ENCODE measurements at regions not wholly inside any gene's neighbourhood (a gene's known extent, or its start where the extent isn't known, plus 50 kb on each side); places are given as distances from the start of the nearest gene placed in this dataset.

DNA sequence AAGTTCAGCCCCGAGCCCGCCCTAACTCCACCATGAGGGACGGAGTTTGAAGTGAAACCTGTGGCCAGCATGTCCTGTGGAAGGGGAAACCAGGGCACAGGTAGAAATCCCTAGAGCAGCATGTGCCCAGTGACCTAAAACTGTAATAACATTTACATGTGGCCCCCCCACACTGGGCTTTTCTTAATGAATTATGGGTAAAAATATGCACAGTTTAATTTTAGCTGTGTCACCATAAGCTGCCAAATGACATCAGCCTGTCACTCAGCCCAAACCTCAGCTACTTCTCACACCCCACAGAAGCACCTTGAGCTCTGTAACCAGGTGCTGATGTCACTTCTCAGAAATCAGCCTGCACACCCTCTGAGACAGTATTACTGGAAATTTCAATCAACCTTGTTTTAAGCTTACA, 50.0 kb upstream of the SLC19A1 start:
- TF ChIP-seq, protein P1, sequence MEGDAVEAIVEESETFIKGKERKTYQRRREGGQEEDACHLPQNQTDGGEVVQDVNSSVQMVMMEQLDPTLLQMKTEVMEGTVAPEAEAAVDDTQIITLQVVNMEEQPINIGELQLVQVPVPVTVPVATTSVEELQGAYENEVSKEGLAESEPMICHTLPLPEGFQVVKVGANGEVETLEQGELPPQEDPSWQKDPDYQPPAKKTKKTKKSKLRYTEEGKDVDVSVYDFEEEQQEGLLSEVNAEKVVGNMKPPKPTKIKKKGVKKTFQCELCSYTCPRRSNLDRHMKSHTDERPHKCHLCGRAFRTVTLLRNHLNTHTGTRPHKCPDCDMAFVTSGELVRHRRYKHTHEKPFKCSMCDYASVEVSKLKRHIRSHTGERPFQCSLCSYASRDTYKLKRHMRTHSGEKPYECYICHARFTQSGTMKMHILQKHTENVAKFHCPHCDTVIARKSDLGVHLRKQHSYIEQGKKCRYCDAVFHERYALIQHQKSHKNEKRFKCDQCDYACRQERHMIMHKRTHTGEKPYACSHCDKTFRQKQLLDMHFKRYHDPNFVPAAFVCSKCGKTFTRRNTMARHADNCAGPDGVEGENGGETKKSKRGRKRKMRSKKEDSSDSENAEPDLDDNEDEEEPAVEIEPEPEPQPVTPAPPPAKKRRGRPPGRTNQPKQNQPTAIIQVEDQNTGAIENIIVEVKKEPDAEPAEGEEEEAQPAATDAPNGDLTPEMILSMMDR (IDR thresholded peaks at IDR 0.05; ENCODE audit: insufficient read depth, low read length) = no peak
- no peak for TF ChIP-seq POLR2AphosphoS5 (IDR thresholded peaks at IDR 0.05; ENCODE audit: low read depth)

Data from HL-60 (cell line).